LHCN-M2 (cell line): ENCODE measurements at regions not wholly inside any gene's neighbourhood (a gene's known extent, or its start where the extent isn't known, plus 50 kb on each side); places are given as distances from the start of the nearest gene placed in this dataset.
A peak's percentile ranks its signal among the peaks of the same experiment; 100 is the strongest.

Experiments used
- DNase-seq: peaks from one replicate; pipeline ENCODE4 v3.0.0-alpha.2; 2012; ENCODE audit warnings: low read depth

GRCh38 chr7:16978358-16979244 lies 96.8 kb upstream of the AGR3 start:
- DNase-seq, result peak; percentile 84

GRCh38 chr7:16980539-16980938 lies 98.8 kb upstream of the AGR3 start:
- no peak for DNase-seq

- DNase-seq, result peak; percentile 71
These were observed 101.0 kb upstream of the AGR3 start for GRCh38 chr7:16982640-16983350.

GRCh38 chr7:16984375-16984774 lies 102.6 kb upstream of the AGR3 start:
- DNase-seq, result peak; percentile 36

GRCh38 chr7:16985621-16986020 lies 103.8 kb upstream of the AGR3 start:
- no peak for DNase-seq

- DNase-seq, result no peak
These were observed 105.0 kb upstream of the AGR3 start for GRCh38 chr7:16986755-16987154.

- peak; percentile 96 for DNase-seq
These were observed 108.1 kb upstream of the AGR3 start for GRCh38 chr7:16989811-16990413.

GRCh38 chr7:16991551-16991950 lies 109.8 kb upstream of the AGR3 start:
- DNase-seq, result peak; percentile 67

- DNase-seq, result no peak
These were observed 111.8 kb upstream of the AGR3 start for GRCh38 chr7:16993543-16993942.

- no peak for DNase-seq
These were observed 116.8 kb upstream of the AGR3 start for GRCh38 chr7:16998481-16999051.

- DNase-seq, result no peak
These were observed 117.9 kb upstream of the AGR3 start for GRCh38 chr7:16999541-17000267.

GRCh38 chr7:17005271-17005670 lies 123.5 kb upstream of the AGR3 start:
- DNase-seq, result no peak

- no peak for DNase-seq
These were observed 126.1 kb upstream of the AGR3 start for GRCh38 chr7:17007841-17008240.

GRCh38 chr7:17009007-17009719 lies 127.4 kb upstream of the AGR3 start:
- peak; percentile 62 for DNase-seq

GRCh38 chr7:17009933-17010332 lies 128.2 kb upstream of the AGR3 start:
- DNase-seq, result no peak

- no peak for DNase-seq
These were observed 129.0 kb upstream of the AGR3 start for GRCh38 chr7:17010637-17011300.

- peak; percentile 19 for DNase-seq
These were observed 131.4 kb upstream of the AGR3 start for GRCh38 chr7:17013204-17013603.

GRCh38 chr7:17014686-17015085 lies 132.9 kb upstream of the AGR3 start:
- DNase-seq, result no peak

- peak; percentile 71 for DNase-seq
These were observed 133.8 kb upstream of the AGR3 start for GRCh38 chr7:17015598-17016031.

GRCh38 chr7:17016402-17017010 lies 134.7 kb upstream of the AGR3 start:
- DNase-seq, result no peak
